Osteoblast (primary cell): ENCODE measurements at regions not wholly inside any gene's neighbourhood (a gene's known extent, or its start where the extent isn't known, plus 50 kb on each side); places are given as distances from the start of the nearest gene placed in this dataset.
"Not testable (repeated sequence)": the region's sequence is repeated elsewhere in the genome, so short reads cannot be mapped to it uniquely, and the experiment has no call there.

Experiments used
- DNase-seq: peaks from one replicate; pipeline ENCODE4 v3.0.0; 2011; ENCODE audit warnings: low spot score, mixed read lengths; ENCODE audit not compliant: insufficient read length; ENCODE audit errors: missing footprints
- H2AFZ ChIP-seq: 2 replicates; pipeline ENCODE4 v1.6.0; 2011; ENCODE audit warnings: mild to moderate bottlenecking, low read length
- H3K27ac ChIP-seq: 2 replicates; pipeline ENCODE4 v1.5.1; 2011; ENCODE audit warnings: mild to moderate bottlenecking, low read depth, low read length, moderate library complexity
- H3K27me3 ChIP-seq: 2 replicates; pipeline ENCODE4 v1.6.0; 2012; ENCODE audit warnings: mild to moderate bottlenecking, control low read depth, inconsistent platforms, low read length, moderate library complexity; ENCODE audit not compliant: insufficient read depth
- H3K36me3 ChIP-seq: 2 replicates; pipeline ENCODE4 v1.5.1; 2011; ENCODE audit warnings: mild to moderate bottlenecking, low read length, control low read depth, moderate library complexity; ENCODE audit not compliant: insufficient read depth
- H3K4me1 ChIP-seq: 2 replicates; pipeline ENCODE4 v1.5.1; 2011; ENCODE audit warnings: mild to moderate bottlenecking, low read length, control low read depth, moderate library complexity; ENCODE audit not compliant: insufficient read depth
- H3K4me2 ChIP-seq: 2 replicates; pipeline ENCODE4 v1.6.0; 2011; ENCODE audit warnings: mild to moderate bottlenecking, low read length; ENCODE audit not compliant: insufficient read depth
- H3K4me3 ChIP-seq: fragments of 200-600 bp; sonication (generic); 3 replicates; pipeline ENCODE4 v1.5.1; 2012; ENCODE audit warnings: mild to moderate bottlenecking, low read length, inconsistent platforms; ENCODE audit not compliant: insufficient read depth
- H3K79me2 ChIP-seq: 2 replicates; pipeline ENCODE4 v1.6.0; 2012; ENCODE audit warnings: mild to moderate bottlenecking, low read length, control low read depth, inconsistent platforms; ENCODE audit not compliant: insufficient read depth
- H3K9me3 ChIP-seq: 2 replicates; pipeline ENCODE4 v1.5.1; 2011; ENCODE audit warnings: low read depth, low read length, control low read depth
- H4K20me1 ChIP-seq: 2 replicates; pipeline ENCODE4 v1.6.0; 2012; ENCODE audit warnings: mild to moderate bottlenecking, low read length, control low read depth; ENCODE audit not compliant: insufficient read depth
- TF ChIP-seq, protein P1 (sequence below): IDR thresholded peaks from 2 replicates; pipeline ENCODE4 v1.5.1; 2011; ENCODE audit warnings: mild to moderate bottlenecking, low read depth, low read length, moderate library complexity; ENCODE audit errors: extremely low read depth

DNA sequence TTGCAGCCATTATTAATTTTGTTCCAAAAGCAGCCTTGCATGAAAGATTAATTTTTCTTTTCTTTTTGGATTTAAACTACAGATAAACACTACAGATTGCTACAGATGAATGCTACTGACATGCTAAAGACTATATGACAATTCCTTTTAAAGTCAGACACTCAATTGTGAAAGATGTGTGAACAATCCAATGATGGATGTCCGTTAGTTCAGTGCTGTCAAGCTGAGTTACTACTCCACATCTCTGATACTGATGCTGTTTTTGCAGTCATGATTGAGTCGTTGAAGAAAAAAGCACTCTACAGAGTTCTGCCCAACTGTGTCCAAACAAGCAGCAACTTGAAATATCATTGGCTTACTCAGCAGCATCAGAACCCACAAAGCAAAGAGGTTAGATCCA is 146.8 kb downstream of the OTUD1 start:
- H4K20me1 ChIP-seq = no peaks in the 10 kb centered on the region
- no peaks in the 10 kb centered on the region for H3K36me3 ChIP-seq
- no peak overlapping the region for H3K4me3 ChIP-seq
- TF ChIP-seq, protein P1, sequence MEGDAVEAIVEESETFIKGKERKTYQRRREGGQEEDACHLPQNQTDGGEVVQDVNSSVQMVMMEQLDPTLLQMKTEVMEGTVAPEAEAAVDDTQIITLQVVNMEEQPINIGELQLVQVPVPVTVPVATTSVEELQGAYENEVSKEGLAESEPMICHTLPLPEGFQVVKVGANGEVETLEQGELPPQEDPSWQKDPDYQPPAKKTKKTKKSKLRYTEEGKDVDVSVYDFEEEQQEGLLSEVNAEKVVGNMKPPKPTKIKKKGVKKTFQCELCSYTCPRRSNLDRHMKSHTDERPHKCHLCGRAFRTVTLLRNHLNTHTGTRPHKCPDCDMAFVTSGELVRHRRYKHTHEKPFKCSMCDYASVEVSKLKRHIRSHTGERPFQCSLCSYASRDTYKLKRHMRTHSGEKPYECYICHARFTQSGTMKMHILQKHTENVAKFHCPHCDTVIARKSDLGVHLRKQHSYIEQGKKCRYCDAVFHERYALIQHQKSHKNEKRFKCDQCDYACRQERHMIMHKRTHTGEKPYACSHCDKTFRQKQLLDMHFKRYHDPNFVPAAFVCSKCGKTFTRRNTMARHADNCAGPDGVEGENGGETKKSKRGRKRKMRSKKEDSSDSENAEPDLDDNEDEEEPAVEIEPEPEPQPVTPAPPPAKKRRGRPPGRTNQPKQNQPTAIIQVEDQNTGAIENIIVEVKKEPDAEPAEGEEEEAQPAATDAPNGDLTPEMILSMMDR = no peak
- no peaks in the 10 kb centered on the region for H3K9me3 ChIP-seq
- H3K79me2 ChIP-seq = no peaks in the 10 kb centered on the region
- H2AFZ ChIP-seq = no peak overlapping the region
- no peaks in the 10 kb centered on the region for H3K27me3 ChIP-seq
- no peak for DNase-seq
- H3K27ac ChIP-seq = no peak overlapping the region
- no peaks in the 10 kb centered on the region for H3K4me1 ChIP-seq
- H3K4me2 ChIP-seq = no peak overlapping the region

DNA sequence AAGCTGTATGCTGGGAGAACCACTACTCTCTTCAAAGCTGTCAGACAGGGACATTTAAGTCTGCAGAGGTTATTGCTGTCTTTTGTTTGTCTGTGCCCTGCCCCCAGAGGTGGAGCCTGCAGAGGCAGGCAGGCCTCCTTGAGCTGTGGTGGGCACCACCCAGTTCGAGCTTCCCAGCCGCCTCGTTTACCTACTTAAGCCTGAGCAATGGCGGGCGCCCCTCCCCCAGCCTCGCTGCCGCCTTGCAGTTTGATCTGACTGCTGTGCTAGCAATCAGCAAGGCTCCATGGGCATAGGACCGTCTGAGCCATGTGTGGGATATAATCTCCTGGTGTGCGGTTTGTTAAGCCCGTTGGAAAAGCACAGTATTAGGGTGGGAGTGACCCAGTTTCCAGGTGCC is 156.4 kb downstream of the OTUD1 start:
- H3K79me2 ChIP-seq, H3K27ac ChIP-seq, H3K36me3 ChIP-seq, DNase-seq, H3K4me3 ChIP-seq, H3K27me3 ChIP-seq, H2AFZ ChIP-seq, H4K20me1 ChIP-seq, H3K9me3 ChIP-seq, H3K4me1 ChIP-seq, H3K4me2 ChIP-seq: not testable (repeated sequence)

DNA sequence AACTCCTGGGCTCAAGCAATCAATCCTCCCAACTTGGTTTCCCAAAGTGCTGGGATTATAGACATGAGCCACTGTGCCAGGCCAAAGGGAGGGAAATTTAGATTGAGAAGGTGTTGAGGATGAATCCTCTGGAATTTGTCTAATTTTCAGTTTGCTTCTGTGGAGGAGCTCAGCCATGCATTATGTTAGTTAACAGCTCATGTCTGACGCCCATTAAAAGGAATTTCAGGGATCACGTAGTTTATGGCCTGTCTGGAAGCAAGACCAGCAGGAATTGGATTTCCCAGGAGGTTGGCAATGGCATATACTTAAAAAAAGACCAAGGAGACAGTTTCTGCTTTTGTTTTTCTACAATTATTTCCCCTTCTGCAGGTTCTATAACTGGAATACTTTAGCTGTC is 165.7 kb downstream of the OTUD1 start:
- Histone ChIP-seq H3K27ac (no peak overlapping the region), H4K20me1 (no peaks in the 10 kb centered on the region), H3K9me3 (no peaks in the 10 kb centered on the region), H3K4me2 (no peak overlapping the region), H3K36me3 (no peaks in the 10 kb centered on the region), H3K4me3 (no peak overlapping the region), H3K4me1 (no peaks in the 10 kb centered on the region), H3K27me3 (no peaks in the 10 kb centered on the region), H3K79me2 (no peaks in the 10 kb centered on the region), H2AFZ (no peak overlapping the region)
- TF ChIP-seq, protein P1 = no peak
- DNase-seq = no peak

DNA sequence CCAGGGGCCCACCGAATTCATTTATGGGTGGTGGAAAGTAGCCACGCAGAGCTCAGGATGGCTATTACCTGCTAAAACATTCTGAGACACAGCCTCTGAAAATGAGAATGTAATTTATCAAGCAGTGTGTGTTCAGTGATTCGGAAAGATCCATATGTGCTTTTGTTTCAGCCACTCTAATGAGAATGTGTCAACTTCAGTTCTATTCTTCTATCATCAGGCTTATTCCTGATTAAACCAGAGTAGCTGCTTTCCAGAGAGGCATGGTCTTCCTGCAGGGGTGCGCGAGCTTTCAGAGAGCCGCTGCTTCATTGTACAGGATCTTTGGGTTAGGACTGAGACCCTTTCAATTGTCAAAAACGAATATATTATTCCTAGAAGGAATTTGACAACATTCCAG is 167.6 kb downstream of the OTUD1 start:
- H3K36me3 ChIP-seq = no peaks in the 10 kb centered on the region
- TF ChIP-seq, protein P1 = no peak

DNA sequence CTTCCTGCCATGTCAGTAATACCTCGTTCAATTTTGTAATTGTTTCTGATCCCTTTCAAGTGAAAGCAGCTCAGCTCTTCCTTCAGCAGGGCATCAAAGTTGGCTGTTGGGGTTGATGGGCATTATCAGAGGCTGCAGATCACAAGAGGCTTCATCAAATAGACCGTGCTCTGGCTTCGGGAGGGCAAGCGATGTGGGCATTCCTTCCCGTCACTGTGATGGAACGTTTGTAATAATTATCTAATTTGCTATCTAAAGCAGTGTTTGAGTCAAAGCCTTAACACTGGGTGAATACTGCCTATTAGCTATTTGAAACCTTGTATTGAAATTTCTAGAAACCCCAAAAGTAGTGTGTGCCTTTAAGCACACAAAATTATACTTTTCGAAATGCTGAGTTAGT is 170.1 kb downstream of the OTUD1 start:
- H2AFZ ChIP-seq = no peak overlapping the region
- H3K4me3 ChIP-seq = no peak overlapping the region

More for the DNA sequence above, 167.6 kb downstream of the OTUD1 start:
- no peaks in the 10 kb centered on the region for H3K27me3 ChIP-seq
- H3K27ac ChIP-seq = no peak overlapping the region
- H3K4me3 ChIP-seq = no peak overlapping the region
- H3K9me3 ChIP-seq = no peaks in the 10 kb centered on the region
- H3K4me2 ChIP-seq = no peak overlapping the region
- H3K4me1 ChIP-seq = no peaks in the 10 kb centered on the region
- no peaks in the 10 kb centered on the region for H4K20me1 ChIP-seq
- H2AFZ ChIP-seq = no peak overlapping the region
- no peak for DNase-seq
- no peaks in the 10 kb centered on the region for H3K79me2 ChIP-seq

More for the DNA sequence above, 170.1 kb downstream of the OTUD1 start:
- TF ChIP-seq, protein P1 = no peak
- H3K79me2 ChIP-seq = no peaks in the 10 kb centered on the region
- H3K27ac ChIP-seq = no peak overlapping the region
- no peaks in the 10 kb centered on the region for H3K4me1 ChIP-seq
- H4K20me1 ChIP-seq = no peaks in the 10 kb centered on the region
- no peaks in the 10 kb centered on the region for H3K36me3 ChIP-seq
- no peak for DNase-seq
- H3K4me2 ChIP-seq = no peak overlapping the region
- H3K27me3 ChIP-seq = no peaks in the 10 kb centered on the region
- no peaks in the 10 kb centered on the region for H3K9me3 ChIP-seq
